GM13977 (cell line): ENCODE measurements at regions not wholly inside any gene's neighbourhood (a gene's known extent, or its start where the extent isn't known, plus 50 kb on each side); places are given as distances from the start of the nearest gene placed in this dataset.
"Not testable (repeated sequence)": the region's sequence is repeated elsewhere in the genome, so short reads cannot be mapped to it uniquely, and the experiment has no call there.

Experiments
- DNase-seq: peaks from one replicate; pipeline ENCODE4 v3.0.0; 2012; ENCODE audit warnings: low spot score
- in situ Hi-C: fragments of 300-500 bp; cut with MboI; formaldehyde crosslinking; loops from one replicate; pipeline ENCODE4 v1.12.0; 2022; ENCODE audit warnings: low sequenced_read_pairs, low pct_unique_long_range_greater_than_20kb, mixed read lengths, inconsistent platforms; ENCODE audit not compliant: unreplicated experiment
- TF ChIP-seq, protein P1 (sequence below): IDR thresholded peaks from 2 replicates; pipeline ENCODE4 v1.5.1; 2012; ENCODE audit warnings: mild to moderate bottlenecking, control low read depth; ENCODE audit not compliant: insufficient read depth; ENCODE audit errors: extremely low read depth, missing control alignments

DNA sequence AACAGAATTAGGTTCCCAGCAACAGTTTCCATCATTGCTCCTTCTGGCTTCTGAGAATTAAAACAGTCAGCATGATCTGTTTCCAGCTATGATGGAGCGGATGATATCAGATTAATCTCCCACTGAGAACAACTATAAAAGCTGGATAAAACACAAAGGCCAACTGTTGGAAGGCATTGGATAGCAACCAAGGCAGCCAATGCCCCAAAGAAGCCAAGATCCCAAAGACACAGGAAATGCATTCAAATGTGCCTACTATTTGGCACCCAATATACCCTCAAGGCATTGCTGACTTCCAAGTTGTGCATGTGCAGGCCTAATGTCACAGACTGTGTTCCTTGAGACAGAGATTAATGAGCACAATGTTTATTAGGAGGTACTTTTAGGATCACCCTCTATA is 259.3 kb downstream of the ARHGAP12 start:
- in situ Hi-C loops = no loop called here
- TF ChIP-seq, protein P1, sequence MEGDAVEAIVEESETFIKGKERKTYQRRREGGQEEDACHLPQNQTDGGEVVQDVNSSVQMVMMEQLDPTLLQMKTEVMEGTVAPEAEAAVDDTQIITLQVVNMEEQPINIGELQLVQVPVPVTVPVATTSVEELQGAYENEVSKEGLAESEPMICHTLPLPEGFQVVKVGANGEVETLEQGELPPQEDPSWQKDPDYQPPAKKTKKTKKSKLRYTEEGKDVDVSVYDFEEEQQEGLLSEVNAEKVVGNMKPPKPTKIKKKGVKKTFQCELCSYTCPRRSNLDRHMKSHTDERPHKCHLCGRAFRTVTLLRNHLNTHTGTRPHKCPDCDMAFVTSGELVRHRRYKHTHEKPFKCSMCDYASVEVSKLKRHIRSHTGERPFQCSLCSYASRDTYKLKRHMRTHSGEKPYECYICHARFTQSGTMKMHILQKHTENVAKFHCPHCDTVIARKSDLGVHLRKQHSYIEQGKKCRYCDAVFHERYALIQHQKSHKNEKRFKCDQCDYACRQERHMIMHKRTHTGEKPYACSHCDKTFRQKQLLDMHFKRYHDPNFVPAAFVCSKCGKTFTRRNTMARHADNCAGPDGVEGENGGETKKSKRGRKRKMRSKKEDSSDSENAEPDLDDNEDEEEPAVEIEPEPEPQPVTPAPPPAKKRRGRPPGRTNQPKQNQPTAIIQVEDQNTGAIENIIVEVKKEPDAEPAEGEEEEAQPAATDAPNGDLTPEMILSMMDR = no peak
- no peak for DNase-seq

DNA sequence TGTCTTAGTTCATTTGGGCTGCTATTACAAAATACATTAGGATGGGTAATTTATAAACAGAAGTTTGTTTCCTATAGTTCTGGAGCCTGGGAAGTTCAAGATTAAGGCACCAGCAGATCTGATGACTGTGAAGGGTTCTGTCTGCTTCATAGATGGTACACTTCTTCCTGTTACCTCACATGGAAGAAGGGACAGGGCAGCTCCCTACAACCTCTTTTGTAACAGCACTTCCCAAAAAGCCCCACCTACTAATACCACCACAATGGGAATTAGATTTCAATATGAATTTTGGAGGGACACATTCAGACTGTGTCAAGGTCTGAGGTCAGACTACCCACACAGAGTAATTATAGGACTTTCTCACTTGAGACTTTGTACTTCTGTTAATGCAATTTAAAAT is 260.3 kb downstream of the ARHGAP12 start:
- in situ Hi-C loops = no loop called here
- TF ChIP-seq, protein P1 = no peak
- no peak for DNase-seq

DNA sequence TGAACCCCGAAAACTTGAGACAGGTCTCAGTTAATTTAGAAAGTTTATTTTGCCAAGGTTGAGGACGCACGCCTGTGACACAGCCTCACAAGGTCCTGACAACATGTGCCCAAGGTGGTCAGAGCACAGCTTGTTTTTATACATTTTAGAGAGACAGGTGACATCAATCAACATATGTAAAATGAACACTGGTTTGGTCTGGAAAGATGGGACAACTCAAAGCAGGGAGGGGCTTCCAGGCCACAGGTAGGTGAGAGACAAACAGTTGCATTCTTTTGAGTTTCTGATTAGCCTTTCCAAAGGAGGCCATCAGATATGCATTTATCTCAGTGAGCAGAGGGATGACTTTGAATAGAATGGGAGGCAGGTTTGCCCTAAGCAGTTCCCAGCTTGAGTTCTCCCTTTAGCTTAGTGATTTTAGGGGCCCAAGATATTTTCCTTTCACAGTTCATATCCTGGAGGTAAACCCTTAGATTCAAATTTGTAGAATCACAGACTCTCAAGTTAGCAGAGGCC is 262.8 kb downstream of the ARHGAP12 start:
- DNase-seq, in situ Hi-C loops: not testable (repeated sequence)

DNA sequence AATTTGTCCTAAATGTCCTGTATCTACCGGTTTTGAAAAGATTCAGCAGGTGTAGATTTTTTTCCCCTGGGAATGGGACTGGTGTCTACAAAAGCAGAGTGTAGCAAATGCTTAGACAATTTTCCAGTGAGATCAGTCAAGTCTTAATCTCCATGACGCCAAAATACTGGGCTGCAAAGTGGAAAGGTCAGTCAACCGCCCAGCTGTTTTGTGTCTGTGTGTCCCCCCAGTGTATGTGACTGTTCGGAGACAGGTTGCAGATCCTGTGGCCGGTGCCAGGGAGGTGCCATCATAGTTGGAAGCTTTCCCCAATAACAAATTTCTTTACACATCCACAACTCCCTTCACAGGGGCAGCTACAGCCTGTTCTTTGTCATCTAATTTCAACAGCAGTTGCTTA is 263.8 kb downstream of the ARHGAP12 start:
- DNase-seq = no peak
- in situ Hi-C loops = no loop called here
- TF ChIP-seq, protein P1 = no peak

DNA sequence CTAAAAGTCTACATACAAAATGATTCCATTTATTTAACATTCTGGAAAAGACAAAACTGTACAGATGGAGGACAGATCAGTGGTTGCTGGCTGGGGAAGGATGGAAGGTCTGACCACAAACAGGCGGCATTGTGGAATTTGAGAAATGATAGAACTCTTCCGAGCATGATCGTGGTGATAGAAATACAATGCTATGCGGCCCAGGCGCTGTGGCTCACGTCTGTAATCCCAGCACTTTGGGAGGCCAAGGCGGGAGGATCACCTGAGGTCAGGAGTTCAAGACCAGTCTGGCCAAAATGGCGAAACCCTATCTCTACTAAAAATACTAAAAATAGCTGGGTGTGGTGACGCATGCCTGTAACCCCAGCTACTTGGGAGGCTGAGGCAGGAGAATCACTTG is 264.6 kb downstream of the ARHGAP12 start:
- in situ Hi-C loops, DNase-seq: not testable (repeated sequence)

DNA sequence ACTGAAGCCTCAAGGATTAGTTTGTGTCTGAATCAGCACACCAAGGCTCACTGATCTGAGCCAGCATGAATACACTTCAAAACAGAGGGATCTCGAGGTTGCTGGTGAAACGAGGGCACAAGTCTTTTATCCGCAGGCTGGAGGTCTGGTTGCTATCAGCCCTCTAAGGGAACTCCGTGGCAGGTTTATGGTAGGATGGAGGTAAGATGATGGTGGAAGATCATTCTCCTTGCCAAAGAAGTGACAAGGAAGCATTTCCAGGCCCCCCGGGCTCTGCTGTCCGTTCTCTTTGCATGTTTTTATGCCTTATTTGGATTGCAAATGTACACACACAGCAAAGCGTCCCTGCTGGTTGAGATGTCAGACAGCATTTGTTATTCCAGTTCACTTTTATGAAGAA is 268.3 kb downstream of the ARHGAP12 start:
- no peak for DNase-seq
- in situ Hi-C loops = no loop called here
- TF ChIP-seq, protein P1 = no peak

DNA sequence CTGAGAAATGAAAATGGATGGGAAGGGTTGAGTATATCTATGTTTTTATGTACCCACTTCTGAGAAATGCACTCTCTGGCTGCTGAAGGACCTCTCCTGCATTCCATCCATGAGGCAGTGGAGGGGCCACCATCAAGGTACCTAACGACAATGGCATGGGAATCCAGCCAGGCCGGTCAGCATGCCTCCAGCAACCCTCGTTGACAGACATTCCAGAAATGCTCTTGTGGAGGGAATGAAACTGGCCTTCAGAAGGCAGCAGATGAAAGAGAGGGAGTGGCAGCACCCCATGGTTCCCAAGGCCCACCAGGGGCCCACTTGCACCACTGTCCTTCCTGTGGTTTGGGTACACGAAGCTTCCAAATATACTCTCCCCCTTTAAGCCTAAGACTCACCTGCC is 269.0 kb downstream of the ARHGAP12 start:
- TF ChIP-seq, protein P1 = no peak
- in situ Hi-C loops = no loop called here
- no peak for DNase-seq

DNA sequence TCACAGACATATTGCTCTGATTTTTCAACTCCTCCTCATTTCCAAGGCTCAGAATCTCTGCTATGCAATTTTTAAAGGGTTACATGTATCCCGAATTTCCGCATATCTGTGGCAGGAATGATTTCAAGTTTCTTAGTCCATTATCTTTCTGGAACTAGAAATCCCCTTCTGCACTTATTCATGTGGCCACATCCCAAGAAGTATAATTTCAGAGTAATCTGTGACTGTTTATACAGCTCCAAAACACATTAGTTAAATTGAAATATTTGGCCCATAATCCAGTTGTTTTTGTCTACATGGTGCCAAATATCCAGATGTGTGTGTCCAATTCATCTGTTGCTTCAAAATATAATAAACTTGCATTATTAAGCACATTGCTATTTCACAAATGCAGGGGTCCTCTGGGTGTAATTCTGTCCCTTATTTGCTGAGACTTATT is 271.2 kb downstream of the ARHGAP12 start:
- TF ChIP-seq, protein P1 = no peak
- no peak for DNase-seq
- in situ Hi-C loops = no loop called here
